HPDE6-E6E7 (cell line): ENCODE measurements at regions not wholly inside any gene's neighbourhood (a gene's known extent, or its start where the extent isn't known, plus 50 kb on each side); places are given as distances from the start of the nearest gene placed in this dataset.
"Not testable (repeated sequence)": the region's sequence is repeated elsewhere in the genome, so short reads cannot be mapped to it uniquely, and the experiment has no call there.

Experiments
- DNase-seq: peaks from one replicate; pipeline ENCODE4 v3.0.0; 2011; ENCODE audit warnings: missing footprints; ENCODE audit errors: extremely low spot score

GRCh38 chr5:119694284-119694683, 64.9 kb downstream of the FAM170A start:
- no peak for DNase-seq

GRCh38 chr5:119706049-119706448, 76.7 kb downstream of the FAM170A start:
- DNase-seq, result no peak

GRCh38 chr5:119708076-119708790, 78.9 kb downstream of the FAM170A start:
- no peak for DNase-seq

GRCh38 chr5:119721775-119722174, 92.4 kb downstream of the FAM170A start:
- no peak for DNase-seq

GRCh38 chr5:119725291-119725690, 95.9 kb downstream of the FAM170A start:
- not testable (repeated sequence) for DNase-seq

GRCh38 chr5:119726544-119726943, 97.2 kb downstream of the FAM170A start:
- DNase-seq, result no peak

- DNase-seq, result no peak
Observed at GRCh38 chr5:119740225-119740624, 110.9 kb downstream of the FAM170A start.

- no peak for DNase-seq
Observed at GRCh38 chr5:119741691-119742090, 112.3 kb downstream of the FAM170A start.

- no peak for DNase-seq
Observed at GRCh38 chr5:119742311-119742710, 113.0 kb downstream of the FAM170A start.

- peak; percentile 29 for DNase-seq
Observed at GRCh38 chr5:119743927-119744326, 114.6 kb downstream of the FAM170A start.

- no peak for DNase-seq
Observed at GRCh38 chr5:119745976-119746375, 116.6 kb downstream of the FAM170A start.

GRCh38 chr5:119746984-119747383, 117.6 kb downstream of the FAM170A start:
- no peak for DNase-seq

GRCh38 chr5:119750887-119751733, 121.8 kb downstream of the FAM170A start:
- DNase-seq, result no peak

- DNase-seq, result no peak
Observed at GRCh38 chr5:119751734-119752094, 122.4 kb downstream of the FAM170A start.

- peak; percentile 8 for DNase-seq
Observed at GRCh38 chr5:119752921-119753886, 123.8 kb downstream of the FAM170A start.

- DNase-seq, result not testable (repeated sequence)
Observed at GRCh38 chr5:119754825-119755224, 125.5 kb downstream of the FAM170A start.

GRCh38 chr5:119757276-119757675, 127.9 kb downstream of the FAM170A start:
- no peak for DNase-seq

- DNase-seq, result not testable (repeated sequence)
Observed at GRCh38 chr5:119769695-119770693, 140.6 kb downstream of the FAM170A start.

- DNase-seq, result not testable (repeated sequence)
Observed at GRCh38 chr5:119780145-119780544, 150.8 kb downstream of the FAM170A start.

- DNase-seq, result no peak
Observed at GRCh38 chr5:119785057-119785456, 155.7 kb downstream of the FAM170A start.
